Posterior vena cava (tissue), 2 donors: ENCODE measurements at regions not wholly inside any gene's neighbourhood (a gene's known extent, or its start where the extent isn't known, plus 50 kb on each side); places are given as distances from the start of the nearest gene placed in this dataset.

Experiments
- DNase-seq: peaks from one replicate; pipeline ENCODE4 v3.0.0-alpha.2; 2020; ENCODE audit warnings: low spot score
- intact Hi-C, 2 donors: fragments of 100-400 bp; cut with DNase I; formaldehyde crosslinking; loops; one replicate each; pipeline versions ENCODE4 v1.14.1 to v1.14.2; 2022 to 2023
- donor health status: DM: yes; HTN: yes; CAD: no.
- donor health status: DM: yes; HTN: yes; CAD: no.

- intact Hi-C loops = no loop called here
- DNase-seq = peak; percentile 70
These were observed 180.1 kb upstream of the MVB12B start for GRCh38 chr9:126146254-126147145.

GRCh38 chr9:126147186-126147935, 179.3 kb upstream of the MVB12B start:
- intact Hi-C loops = no loop called here
- no peak for DNase-seq

GRCh38 chr9:126147936-126148870, 178.4 kb upstream of the MVB12B start:
- intact Hi-C loops = no loop called here
- peak; percentile 59 for DNase-seq

GRCh38 chr9:126148994-126149393, 177.6 kb upstream of the MVB12B start:
- intact Hi-C loops = no loop called here
- peak; percentile 36 for DNase-seq

- DNase-seq = peak; percentile 46
- intact Hi-C loops = no loop called here
These were observed 177.0 kb upstream of the MVB12B start for GRCh38 chr9:126149661-126150060.

- DNase-seq = peak; percentile 32
- intact Hi-C loops = no loop called here
These were observed 176.1 kb upstream of the MVB12B start for GRCh38 chr9:126150411-126151030.

GRCh38 chr9:126151031-126151685, 175.5 kb upstream of the MVB12B start:
- DNase-seq = peak; percentile 31
- intact Hi-C loops = no loop called here

- DNase-seq = peak; percentile 46
- intact Hi-C loops = no loop called here
These were observed 174.9 kb upstream of the MVB12B start for GRCh38 chr9:126151686-126152134.

- peak; percentile 3 for DNase-seq
- intact Hi-C loops = no loop called here
These were observed 173.8 kb upstream of the MVB12B start for GRCh38 chr9:126152622-126153362.

- peak; percentile 3 for DNase-seq
- intact Hi-C loops = no loop called here
These were observed 173.2 kb upstream of the MVB12B start for GRCh38 chr9:126153382-126153781.

GRCh38 chr9:126154182-126154827, 172.3 kb upstream of the MVB12B start:
- intact Hi-C loops = no loop called here

GRCh38 chr9:126154869-126155268, 171.8 kb upstream of the MVB12B start:
- intact Hi-C loops = no loop called here
- no peak for DNase-seq

More at GRCh38 chr9:126154182-126154827, 172.3 kb upstream of the MVB12B start:
- DNase-seq = peak; percentile 32

GRCh38 chr9:126155756-126156664, 170.6 kb upstream of the MVB12B start:
- DNase-seq = peak; percentile 62
- intact Hi-C loops = no loop called here

GRCh38 chr9:126156898-126157297, 169.7 kb upstream of the MVB12B start:
- intact Hi-C loops = no loop called here
- peak; percentile 17 for DNase-seq

- DNase-seq = peak; percentile 69
- intact Hi-C loops = no loop called here
These were observed 169.2 kb upstream of the MVB12B start for GRCh38 chr9:126157423-126157822.
